ENCODE measurements at regions not wholly inside any gene's neighbourhood (a gene's known extent, or its start where the extent isn't known, plus 50 kb on each side); places are given as distances from the start of the nearest gene placed in this dataset.

- H3K4me3 ChIP-seq (ENCODE audit: low read depth, low read length), result no peak overlapping the region
- no peak overlapping the region for H3K4me3 Mint-ChIP-seq
- no peaks in the 10 kb centered on the region for H3K36me3 ChIP-seq (ENCODE audit: control insufficient read depth, insufficient read depth, low read length)
- DNase-seq (no peak), ATAC-seq (ENCODE audit: low read depth in 2 of 2) (no peak)
- H3K27me3 Mint-ChIP-seq, result no peaks in the 10 kb centered on the region
- no peaks in the 10 kb centered on the region for H3K36me3 Mint-ChIP-seq
- H3K9me3 ChIP-seq (ENCODE audit: control insufficient read depth in 2 of 2, low read length in 2 of 2), result no peaks in the 10 kb centered on the region
- H3K27ac Mint-ChIP-seq, result no peak overlapping the region
- H3K27ac ChIP-seq (ENCODE audit: insufficient read depth, low read length, poor library complexity, severe bottlenecking), result no peak overlapping the region
- no peaks in the 10 kb centered on the region for H3K4me1 ChIP-seq (ENCODE audit: control insufficient read depth, insufficient read depth, low read length, poor library complexity, severe bottlenecking)
- H3K4me1 Mint-ChIP-seq, result no peaks in the 10 kb centered on the region
- H3K9me3 Mint-ChIP-seq, result peaks cover 9 to 27% (median 12%) of the 10 kb centered on the region in 7 donors
- no peaks in the 10 kb centered on the region for H3K27me3 ChIP-seq (ENCODE audit: control insufficient read depth, insufficient read depth, low read length)
Measured at GRCh38 chr14:85301506-85301905, 228.4 kb upstream of the FLRT2 start.

GRCh38 chr14:85306024-85306423 lies 223.9 kb upstream of the FLRT2 start:
- H3K4me1 Mint-ChIP-seq, result no peaks in the 10 kb centered on the region
- Histone ChIP-seq H3K36me3 (ENCODE audit: control insufficient read depth, insufficient read depth, low read length) (no peaks in the 10 kb centered on the region), H3K9me3 (ENCODE audit: control insufficient read depth in 2 of 2, low read length in 2 of 2) (peaks cover 0 to 2% of the 10 kb centered on the region in 2 experiments), H3K27ac (ENCODE audit: insufficient read depth, low read length, poor library complexity, severe bottlenecking) (no peak overlapping the region), H3K4me1 (ENCODE audit: control insufficient read depth, insufficient read depth, low read length, poor library complexity, severe bottlenecking) (no peaks in the 10 kb centered on the region), H3K4me3 (ENCODE audit: low read depth, low read length) (no peak overlapping the region), H3K27me3 (ENCODE audit: control insufficient read depth, insufficient read depth, low read length) (no peaks in the 10 kb centered on the region)
- no peak for ATAC-seq (ENCODE audit: low read depth in 2 of 2)
- no peak overlapping the region for H3K27ac Mint-ChIP-seq
- peaks cover 0 to 10% (median 8%) of the 10 kb centered on the region in 7 donors for H3K9me3 Mint-ChIP-seq
- no peaks in the 10 kb centered on the region for H3K36me3 Mint-ChIP-seq
- DNase-seq, result no peak
- H3K4me3 Mint-ChIP-seq, result no peak overlapping the region
- H3K27me3 Mint-ChIP-seq, result no peaks in the 10 kb centered on the region

GRCh38 chr14:85308531-85309300 lies 221.2 kb upstream of the FLRT2 start:
- no peak for ATAC-seq (ENCODE audit: low read depth in 2 of 2)
- no peak for DNase-seq
- H3K27ac ChIP-seq (ENCODE audit: insufficient read depth, low read length, poor library complexity, severe bottlenecking), result no peak overlapping the region
- Mint-ChIP-seq H3K36me3 (no peaks in the 10 kb centered on the region), H3K4me1 (no peaks in the 10 kb centered on the region), H3K27ac (no peak overlapping the region), H3K27me3 (no peaks in the 10 kb centered on the region), H3K4me3 (no peak overlapping the region), H3K9me3 (peaks cover 0 to 8% (median 4%) of the 10 kb centered on the region in 7 donors)
- no peaks in the 10 kb centered on the region for H3K4me1 ChIP-seq (ENCODE audit: control insufficient read depth, insufficient read depth, low read length, poor library complexity, severe bottlenecking)
- H3K9me3 ChIP-seq (ENCODE audit: control insufficient read depth in 2 of 2, low read length in 2 of 2), result peaks cover 0 to 2% of the 10 kb centered on the region in 2 experiments
- no peak overlapping the region for H3K4me3 ChIP-seq (ENCODE audit: low read depth, low read length)
- H3K36me3 ChIP-seq (ENCODE audit: control insufficient read depth, insufficient read depth, low read length), result no peaks in the 10 kb centered on the region
- no peaks in the 10 kb centered on the region for H3K27me3 ChIP-seq (ENCODE audit: control insufficient read depth, insufficient read depth, low read length)

GRCh38 chr14:85310491-85311272 lies 219.3 kb upstream of the FLRT2 start:
- Mint-ChIP-seq H3K27me3 (no peaks in the 10 kb centered on the region), H3K27ac (no peak overlapping the region), H3K4me1 (no peaks in the 10 kb centered on the region), H3K4me3 (no peak overlapping the region), H3K36me3 (no peaks in the 10 kb centered on the region), H3K9me3 (peaks cover 2 to 12% (median 4%) of the 10 kb centered on the region in 7 donors)
- Histone ChIP-seq H3K4me1 (ENCODE audit: control insufficient read depth, insufficient read depth, low read length, poor library complexity, severe bottlenecking) (no peaks in the 10 kb centered on the region), H3K27me3 (ENCODE audit: control insufficient read depth, insufficient read depth, low read length) (no peaks in the 10 kb centered on the region), H3K9me3 (ENCODE audit: control insufficient read depth in 2 of 2, low read length in 2 of 2) (peaks cover 0 to 2% of the 10 kb centered on the region in 2 experiments), H3K27ac (ENCODE audit: insufficient read depth, low read length, poor library complexity, severe bottlenecking) (no peak overlapping the region), H3K4me3 (ENCODE audit: low read depth, low read length) (no peak overlapping the region), H3K36me3 (ENCODE audit: control insufficient read depth, insufficient read depth, low read length) (no peaks in the 10 kb centered on the region)
- no peak for DNase-seq
- no peak for ATAC-seq (ENCODE audit: low read depth in 2 of 2)

GRCh38 chr14:85313560-85314207 lies 216.3 kb upstream of the FLRT2 start:
- no peaks in the 10 kb centered on the region for H3K4me1 Mint-ChIP-seq
- H3K4me3 ChIP-seq (ENCODE audit: low read depth, low read length), result no peak overlapping the region
- no peak for DNase-seq
- no peaks in the 10 kb centered on the region for H3K4me1 ChIP-seq (ENCODE audit: control insufficient read depth, insufficient read depth, low read length, poor library complexity, severe bottlenecking)
- no peaks in the 10 kb centered on the region for H3K27me3 ChIP-seq (ENCODE audit: control insufficient read depth, insufficient read depth, low read length)
- no peak for ATAC-seq (ENCODE audit: low read depth in 2 of 2)
- H3K36me3 Mint-ChIP-seq, result no peaks in the 10 kb centered on the region
- no peak overlapping the region for H3K27ac Mint-ChIP-seq
- no peak overlapping the region for H3K27ac ChIP-seq (ENCODE audit: insufficient read depth, low read length, poor library complexity, severe bottlenecking)
- H3K9me3 ChIP-seq (ENCODE audit: control insufficient read depth in 2 of 2, low read length in 2 of 2), result peaks cover 0 to 2% of the 10 kb centered on the region in 2 experiments
- no peaks in the 10 kb centered on the region for H3K27me3 Mint-ChIP-seq
- no peak overlapping the region for H3K4me3 Mint-ChIP-seq
- no peaks in the 10 kb centered on the region for H3K36me3 ChIP-seq (ENCODE audit: control insufficient read depth, insufficient read depth, low read length)
- peaks cover 2 to 13% (median 6%) of the 10 kb centered on the region in 7 donors for H3K9me3 Mint-ChIP-seq

GRCh38 chr14:85315290-85315689 lies 214.7 kb upstream of the FLRT2 start:
- no peak overlapping the region for H3K4me3 ChIP-seq (ENCODE audit: low read depth, low read length)
- ATAC-seq (ENCODE audit: low read depth in 2 of 2), result no peak
- H3K4me1 Mint-ChIP-seq, result no peaks in the 10 kb centered on the region
- H3K27ac ChIP-seq (ENCODE audit: insufficient read depth, low read length, poor library complexity, severe bottlenecking), result no peak overlapping the region
- no peak for DNase-seq
- H3K9me3 ChIP-seq (ENCODE audit: control insufficient read depth in 2 of 2, low read length in 2 of 2), result no peaks in the 10 kb centered on the region
- H3K4me1 ChIP-seq (ENCODE audit: control insufficient read depth, insufficient read depth, low read length, poor library complexity, severe bottlenecking), result no peaks in the 10 kb centered on the region
- no peaks in the 10 kb centered on the region for H3K27me3 Mint-ChIP-seq
- H3K27me3 ChIP-seq (ENCODE audit: control insufficient read depth, insufficient read depth, low read length), result no peaks in the 10 kb centered on the region
- H3K36me3 Mint-ChIP-seq, result no peaks in the 10 kb centered on the region
- no peak overlapping the region for H3K4me3 Mint-ChIP-seq
- H3K36me3 ChIP-seq (ENCODE audit: control insufficient read depth, insufficient read depth, low read length), result no peaks in the 10 kb centered on the region
- no peak overlapping the region for H3K27ac Mint-ChIP-seq
- H3K9me3 Mint-ChIP-seq, result peaks cover 2 to 11% (median 7%) of the 10 kb centered on the region in 7 donors

- DNase-seq (no peak), ATAC-seq (ENCODE audit: low read depth in 2 of 2) (no peak)
- no peak overlapping the region for H3K4me3 ChIP-seq (ENCODE audit: low read depth, low read length)
- no peaks in the 10 kb centered on the region for H3K36me3 Mint-ChIP-seq
- no peaks in the 10 kb centered on the region for H3K4me1 Mint-ChIP-seq
- H3K27me3 Mint-ChIP-seq, result no peaks in the 10 kb centered on the region
- H3K9me3 ChIP-seq (ENCODE audit: control insufficient read depth in 2 of 2, low read length in 2 of 2), result no peaks in the 10 kb centered on the region
- no peak overlapping the region for H3K27ac Mint-ChIP-seq
- no peaks in the 10 kb centered on the region for H3K27me3 ChIP-seq (ENCODE audit: control insufficient read depth, insufficient read depth, low read length)
- H3K4me1 ChIP-seq (ENCODE audit: control insufficient read depth, insufficient read depth, low read length, poor library complexity, severe bottlenecking), result no peaks in the 10 kb centered on the region
- H3K9me3 Mint-ChIP-seq, result peaks cover 2 to 13% (median 6%) of the 10 kb centered on the region in 7 donors
- no peak overlapping the region for H3K4me3 Mint-ChIP-seq
- H3K27ac ChIP-seq (ENCODE audit: insufficient read depth, low read length, poor library complexity, severe bottlenecking), result no peak overlapping the region
- no peaks in the 10 kb centered on the region for H3K36me3 ChIP-seq (ENCODE audit: control insufficient read depth, insufficient read depth, low read length)
Measured at GRCh38 chr14:85315733-85316290, 214.1 kb upstream of the FLRT2 start.
